ENCODE measurements at regions not wholly inside any gene's neighbourhood (a gene's known extent, or its start where the extent isn't known, plus 50 kb on each side); places are given as distances from the start of the nearest gene placed in this dataset.

- TF ChIP-seq, protein P1, sequence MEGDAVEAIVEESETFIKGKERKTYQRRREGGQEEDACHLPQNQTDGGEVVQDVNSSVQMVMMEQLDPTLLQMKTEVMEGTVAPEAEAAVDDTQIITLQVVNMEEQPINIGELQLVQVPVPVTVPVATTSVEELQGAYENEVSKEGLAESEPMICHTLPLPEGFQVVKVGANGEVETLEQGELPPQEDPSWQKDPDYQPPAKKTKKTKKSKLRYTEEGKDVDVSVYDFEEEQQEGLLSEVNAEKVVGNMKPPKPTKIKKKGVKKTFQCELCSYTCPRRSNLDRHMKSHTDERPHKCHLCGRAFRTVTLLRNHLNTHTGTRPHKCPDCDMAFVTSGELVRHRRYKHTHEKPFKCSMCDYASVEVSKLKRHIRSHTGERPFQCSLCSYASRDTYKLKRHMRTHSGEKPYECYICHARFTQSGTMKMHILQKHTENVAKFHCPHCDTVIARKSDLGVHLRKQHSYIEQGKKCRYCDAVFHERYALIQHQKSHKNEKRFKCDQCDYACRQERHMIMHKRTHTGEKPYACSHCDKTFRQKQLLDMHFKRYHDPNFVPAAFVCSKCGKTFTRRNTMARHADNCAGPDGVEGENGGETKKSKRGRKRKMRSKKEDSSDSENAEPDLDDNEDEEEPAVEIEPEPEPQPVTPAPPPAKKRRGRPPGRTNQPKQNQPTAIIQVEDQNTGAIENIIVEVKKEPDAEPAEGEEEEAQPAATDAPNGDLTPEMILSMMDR (conservative IDR thresholded peaks at IDR 0.05), result no peak
- TF ChIP-seq ZFX (IDR thresholded peaks at IDR 0.05), result no peak
Observed at GRCh38 chr12:47012552-47012951, 66.9 kb upstream of the PCED1B start.
